GM12878 (cell line): ENCODE measurements at regions not wholly inside any gene's neighbourhood (a gene's known extent, or its start where the extent isn't known, plus 50 kb on each side); places are given as distances from the start of the nearest gene placed in this dataset.

ENCODE experiments used
- ATAC-seq: fragments of 200-7000 bp; cut with Tn5 transposase; 3 replicates; pipeline ENCODE4 v1.9.1; 2020; ENCODE audit warnings: mild to moderate bottlenecking, moderate library complexity
- BruUV-seq: library from RNA; stranded (reverse); fragments of 400-500 nt; replicated peaks from 2 replicates; lab custom pipeline; 2021; lab: Mats Ljungman, UMichigan
- CTCF ChIA-PET: fragments of 300-600 bp; sonication (Branson Sonifier 250); formaldehyde crosslinking; extraction: SDS; loops from one replicate; lab custom pipeline; 2021; ENCODE audit warnings: inconsistent platforms; lab: Yijun Ruan, JAX
- POLR2A ChIA-PET: fragments of 350-600 bp; formaldehyde crosslinking; extraction: SDS; loops from one replicate; lab custom pipeline; 2021; ENCODE audit warnings: inconsistent platforms; lab: Charles Lee
- RAD21 ChIA-PET: fragments of 300-600 bp; sonication (Branson Sonifier 250); formaldehyde crosslinking; loops from one replicate; lab custom pipeline; 2023; ENCODE audit warnings: antibody characterized with exemption; ENCODE audit not compliant: unreplicated experiment; lab: Charles Lee
- SMC1A ChIA-PET: fragments of 300-600 bp; sonication (Branson Sonifier 250); formaldehyde crosslinking; loops from one replicate; lab custom pipeline; 2023; ENCODE audit not compliant: unreplicated experiment, uncharacterized antibody; lab: Charles Lee
- DNase-seq: peaks from one replicate; pipeline ENCODE4 v3.0.0-alpha.2; 2011; ENCODE audit warnings: low read depth, low spot score
- FAIRE-seq: peaks from 3 replicates; lab custom pipeline; 2011; peaks lifted over from hg19 to GRCh38; lab: Jason Lieb, UNC
- H2AFZ ChIP-seq: 2 replicates; pipeline ENCODE4 v1.6.0; 2011; ENCODE audit warnings: low read depth, low read length, control low read depth; ENCODE audit not compliant: control insufficient read depth
- H3K27ac ChIP-seq: 2 replicates; pipeline ENCODE4 v1.5.1; 2011; ENCODE audit warnings: control low read depth; ENCODE audit not compliant: control insufficient read depth, insufficient read depth
- H3K27me3 ChIP-seq, 2 experiments: replicated peaks in 1 of 2; 2 replicates each; pipeline versions ENCODE4 v1.6.0 to v1.6.1; 2011; ENCODE audit warnings: low read length in 1 of 2; ENCODE audit not compliant: control insufficient read depth in 2 of 2, insufficient read depth in 2 of 2
- H3K36me3 ChIP-seq, 2 experiments: 2 replicates each; pipeline ENCODE4 v1.5.1; 2011; ENCODE audit warnings: low read length in 1 of 2; ENCODE audit not compliant: control insufficient read depth in 2 of 2, insufficient read depth in 2 of 2
- H3K4me1 ChIP-seq: 2 replicates; pipeline ENCODE4 v1.6.1; 2011; ENCODE audit warnings: mild to moderate bottlenecking, low read length, moderate library complexity, mixed read lengths; ENCODE audit not compliant: control insufficient read depth, insufficient read depth
- H3K4me2 ChIP-seq: 2 replicates; pipeline ENCODE4 v1.6.0; 2011; ENCODE audit warnings: control low read depth; ENCODE audit not compliant: control insufficient read depth, insufficient read depth
- H3K4me3 ChIP-seq: fragments of 200-600 bp; sonication (generic); 2 replicates; pipeline ENCODE4 v1.5.1; 2016
- H3K79me2 ChIP-seq: 2 replicates; pipeline ENCODE4 v1.6.0; 2011; ENCODE audit warnings: low read length; ENCODE audit not compliant: control insufficient read depth, insufficient read depth
- H3K9ac ChIP-seq: 2 replicates; pipeline ENCODE4 v1.8.0; 2011; ENCODE audit warnings: low read length, control low read depth, mixed read lengths; ENCODE audit not compliant: control insufficient read depth, insufficient read depth
- H3K9me3 ChIP-seq: replicated peaks from 3 replicates; pipeline ENCODE4 v1.5.1; 2011; ENCODE audit warnings: mild to moderate bottlenecking, low read length; ENCODE audit not compliant: control insufficient read depth, insufficient read depth
- H4K20me1 ChIP-seq: 2 replicates; pipeline ENCODE4 v1.6.0; 2011; ENCODE audit not compliant: control insufficient read depth, insufficient read depth
- CUX1 ChIP-seq: IDR thresholded peaks from 2 replicates; pipeline ENCODE4 v1.6.1; 2012; ENCODE audit warnings: improper control_type of control experiment, low read depth, low read length; ENCODE audit not compliant: insufficient replicate concordance
- HDAC6 ChIP-seq: fragments of 200-600 bp; sonication (generic); IDR thresholded peaks from one replicate; pipeline ENCODE4 v1.8.0; 2017; ENCODE audit warnings: antibody characterized with exemption; ENCODE audit not compliant: unreplicated experiment
- IRF3 ChIP-seq: fragments of 450-650 bp; IDR thresholded peaks from 2 replicates; pipeline ENCODE4 v1.6.1; 2014; ENCODE audit warnings: mild to moderate bottlenecking
- KDM1A ChIP-seq: fragments of 200-600 bp; sonication (generic); IDR thresholded peaks from 2 replicates; pipeline ENCODE4 v1.6.1; 2016; ENCODE audit warnings: borderline replicate concordance
- MEF2A ChIP-seq: IDR thresholded peaks from 2 replicates; pipeline ENCODE4 v1.6.1; 2011; ENCODE audit warnings: low read depth, mild to moderate bottlenecking, low read length, moderate library complexity; ENCODE audit not compliant: insufficient read depth
- NKRF ChIP-seq: fragments of 450-650 bp; conservative IDR thresholded peaks from 2 replicates; pipeline ENCODE4 v1.6.1; 2017; ENCODE audit warnings: mild to moderate bottlenecking, moderate library complexity
- PAX8 ChIP-seq: fragments of 450-650 bp; IDR thresholded peaks from 2 replicates; pipeline ENCODE4 v1.6.1; 2017; ENCODE audit warnings: mild to moderate bottlenecking, moderate library complexity
- PBX3 ChIP-seq: IDR thresholded peaks from 2 replicates; pipeline ENCODE4 v1.6.1; 2011; ENCODE audit warnings: mild to moderate bottlenecking, low read depth, low read length, moderate library complexity; ENCODE audit not compliant: insufficient replicate concordance
- POLR2AphosphoS5 ChIP-seq: IDR thresholded peaks from 2 replicates; pipeline ENCODE4 v1.6.1; 2011; ENCODE audit warnings: mild to moderate bottlenecking, low read length, inconsistent platforms
- SMARCA5 ChIP-seq: fragments of 450-650 bp; IDR thresholded peaks from 2 replicates; pipeline ENCODE4 v1.6.1; 2017; ENCODE audit warnings: mild to moderate bottlenecking
- SREBF1 ChIP-seq: IDR thresholded peaks from 2 replicates; pipeline ENCODE4 v1.6.1; 2012; ENCODE audit warnings: mild to moderate bottlenecking, low read length
- TCF7 ChIP-seq: IDR thresholded peaks from 2 replicates; pipeline ENCODE4 v1.6.1; 2014; ENCODE audit warnings: antibody characterized with exemption, borderline replicate concordance
- WRNIP1 ChIP-seq: IDR thresholded peaks from 2 replicates; pipeline ENCODE4 v1.6.1; 2011; ENCODE audit warnings: low read depth, low read length, improper control_type of control experiment, borderline replicate concordance
- WGBS: methylation state at CpG from one replicate; pipeline ENCODE4 v1.1.6; 2016; ENCODE audit warnings: low lambda C conversion rate; ENCODE audit not compliant: insufficient replicate concordance, insufficient coverage; ENCODE audit errors: missing lambda C conversion rate; 5-methylcytosine and 5-hydroxymethylcytosine counted together
- in situ Hi-C: fragments of 300-500 bp; cut with MboI; formaldehyde crosslinking; loops from 9 replicates; pipeline ENCODE4 v1.14.3; 2018; ENCODE audit warnings: mixed read lengths
- intact Hi-C: fragments of 100-400 bp; cut with micrococcal nuclease; formaldehyde crosslinking; loops from one replicate; pipeline ENCODE4 v1.14.2; 2022; ENCODE audit not compliant: unreplicated experiment

- Histone ChIP-seq H4K20me1 (no peaks in the 10 kb centered on the region), H3K9me3 (no peaks in the 10 kb centered on the region), H3K79me2 (no peaks in the 10 kb centered on the region), H3K27ac (no peak overlapping the region), H3K4me3 (no peak overlapping the region), H3K9ac (no peak overlapping the region), H3K4me2 (no peak overlapping the region), H2AFZ (no peak overlapping the region), H3K36me3 (no peaks in the 10 kb centered on the region), H3K4me1 (no peaks in the 10 kb centered on the region), H3K27me3 (no peaks in the 10 kb centered on the region)
- RAD21 ChIA-PET: no interaction called here
- ATAC-seq (no peak), DNase-seq (no peak), FAIRE-seq (no peak)
- SMC1A ChIA-PET: no interaction called here
- CTCF ChIA-PET: no interaction called here
- in situ Hi-C loops (no loop called here), intact Hi-C loops (loop anchor here (5.0 kb wide), 1 partner anchor 110 kb away; no protein-coding TSS in a partner anchor)
- WGBS: 60% methylated on average over 18 of the region's 18 CpGs
- POLR2A ChIA-PET: no interaction called here
- BruUV-seq: no TSS peak
- no peak for TF ChIP-seq SREBF1
- no peak for TF ChIP-seq SMARCA5
- no peak for TF ChIP-seq HDAC6
- TF ChIP-seq POLR2AphosphoS5: no peak
- no peak for TF ChIP-seq PAX8
- no peak for TF ChIP-seq PBX3
- TF ChIP-seq MEF2A: no peak
- TF ChIP-seq CUX1: no peak
- TF ChIP-seq WRNIP1: no peak
- TF ChIP-seq KDM1A: no peak
- TF ChIP-seq TCF7: no peak
- no peak for TF ChIP-seq NKRF
- TF ChIP-seq IRF3: no peak
Observed at GRCh38 chr3:193771653-193772421, 178.8 kb downstream of the OPA1 start.
